ENCODE measurements at regions not wholly inside any gene's neighbourhood (a gene's known extent, or its start where the extent isn't known, plus 50 kb on each side); places are given as distances from the start of the nearest gene placed in this dataset.
"Not testable (repeated sequence)": the region's sequence is repeated elsewhere in the genome, so short reads cannot be mapped to it uniquely, and the experiment has no call there.

DNA sequence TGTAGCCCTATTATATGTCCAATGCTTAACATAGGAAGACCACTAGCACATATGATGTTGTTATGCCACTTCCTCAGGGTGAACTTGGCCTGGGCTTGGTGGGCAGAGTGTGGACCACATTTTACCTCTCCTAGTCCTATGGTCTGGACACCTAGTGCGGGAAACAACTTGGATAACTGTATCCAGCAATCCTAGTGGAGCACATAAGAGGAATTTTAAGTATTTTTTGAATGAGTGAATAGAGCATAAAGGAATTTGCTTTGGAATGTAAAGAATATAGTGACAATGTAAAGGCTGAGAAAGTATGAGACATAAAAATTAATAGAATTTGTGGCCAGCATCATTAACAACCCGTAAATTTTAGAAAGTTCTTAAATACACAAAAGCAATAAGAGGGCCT is 528.9 kb downstream of the IGSF11 start:
- DNase-seq (ENCODE audit: low spot score), result no peak
- in situ Hi-C loops (cut with HindIII; ENCODE audit: low sequenced_read_pairs), result no loop called here

DNA sequence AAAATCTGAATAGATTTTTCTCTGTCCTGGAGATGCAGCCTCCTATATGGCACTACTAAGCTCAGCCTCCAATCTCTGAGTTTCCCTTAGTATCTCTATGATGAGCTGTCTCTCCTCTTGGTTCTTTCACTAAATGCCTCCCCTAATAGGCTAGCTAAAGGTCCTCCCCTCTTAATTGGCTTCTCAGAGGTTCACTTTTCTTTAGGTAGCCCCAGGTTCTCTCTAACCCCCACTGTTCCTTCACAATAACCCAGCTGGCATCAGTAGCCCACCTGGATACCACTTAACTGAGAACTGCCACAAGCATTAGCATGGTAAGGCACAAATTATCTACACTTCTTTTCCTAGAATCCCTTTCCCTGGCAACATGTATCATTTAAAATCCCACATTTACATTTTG is 523.2 kb downstream of the IGSF11 start:
- in situ Hi-C loops (cut with HindIII; ENCODE audit: low sequenced_read_pairs), result no loop called here
- DNase-seq (ENCODE audit: low spot score), result no peak

DNA sequence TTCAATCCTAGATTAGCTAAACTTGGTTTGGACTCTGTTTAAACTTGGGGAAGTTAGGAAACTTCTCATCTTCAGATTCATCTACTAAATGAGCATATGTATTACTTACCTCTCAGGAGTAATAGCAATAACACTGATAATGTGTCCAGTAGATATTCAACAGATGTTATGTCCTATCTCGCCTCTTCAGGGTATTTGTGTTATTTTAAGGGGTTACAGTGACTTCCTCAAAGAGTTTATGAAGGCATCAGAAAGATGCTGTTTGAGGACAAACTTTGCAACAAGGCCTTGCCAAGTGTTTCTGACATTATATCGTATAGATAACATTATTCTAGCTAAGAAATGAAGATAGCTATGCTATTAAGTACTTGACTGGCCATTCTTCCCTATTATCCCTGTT is 522.3 kb downstream of the IGSF11 start:
- in situ Hi-C loops (cut with HindIII; ENCODE audit: low sequenced_read_pairs), result no loop called here
- no peak for DNase-seq (ENCODE audit: low spot score)

GRCh38 chr3:118525077-118525476 is 509.6 kb downstream of the IGSF11 start:
- DNase-seq (ENCODE audit: low spot score), result no peak
- in situ Hi-C loops (cut with HindIII; ENCODE audit: low sequenced_read_pairs), result no loop called here

DNA sequence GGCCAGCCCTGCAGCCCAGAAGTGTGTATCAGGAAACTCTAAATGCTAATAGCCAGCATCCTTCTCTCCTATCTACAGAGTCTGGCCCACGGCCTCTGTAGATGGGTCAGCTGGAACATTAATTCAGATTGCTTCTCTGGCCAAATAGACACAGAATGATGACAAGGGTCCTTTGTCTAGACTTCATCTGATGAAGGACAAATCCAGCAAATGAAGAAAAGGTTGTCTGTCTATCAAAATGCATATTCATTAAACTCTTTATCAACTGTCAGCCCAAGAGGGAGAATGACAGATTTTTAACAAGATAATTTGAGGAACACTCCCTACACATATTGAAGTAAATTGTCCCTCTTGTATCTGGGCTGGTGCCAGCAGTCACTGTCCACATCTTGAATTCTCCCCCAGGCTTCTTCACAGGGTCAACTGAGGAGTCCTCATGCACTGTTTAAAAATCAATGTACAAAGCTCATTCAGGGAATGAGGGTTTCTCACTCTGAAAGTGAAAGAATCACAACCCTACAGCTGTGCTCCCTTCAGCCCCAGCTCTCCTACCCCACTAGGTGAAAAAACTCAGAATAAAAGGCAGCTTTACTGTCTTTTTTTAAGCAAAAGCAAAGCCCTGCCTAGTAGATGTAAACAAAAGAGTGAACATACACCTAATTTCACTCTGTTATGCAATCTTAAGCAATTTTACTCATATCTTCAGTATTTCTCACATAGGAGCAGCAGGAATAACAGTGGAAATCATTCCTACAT is 507.7 kb downstream of the IGSF11 start:
- no peak for DNase-seq (ENCODE audit: low spot score)
- in situ Hi-C loops (cut with HindIII; ENCODE audit: low sequenced_read_pairs), result no loop called here

DNA sequence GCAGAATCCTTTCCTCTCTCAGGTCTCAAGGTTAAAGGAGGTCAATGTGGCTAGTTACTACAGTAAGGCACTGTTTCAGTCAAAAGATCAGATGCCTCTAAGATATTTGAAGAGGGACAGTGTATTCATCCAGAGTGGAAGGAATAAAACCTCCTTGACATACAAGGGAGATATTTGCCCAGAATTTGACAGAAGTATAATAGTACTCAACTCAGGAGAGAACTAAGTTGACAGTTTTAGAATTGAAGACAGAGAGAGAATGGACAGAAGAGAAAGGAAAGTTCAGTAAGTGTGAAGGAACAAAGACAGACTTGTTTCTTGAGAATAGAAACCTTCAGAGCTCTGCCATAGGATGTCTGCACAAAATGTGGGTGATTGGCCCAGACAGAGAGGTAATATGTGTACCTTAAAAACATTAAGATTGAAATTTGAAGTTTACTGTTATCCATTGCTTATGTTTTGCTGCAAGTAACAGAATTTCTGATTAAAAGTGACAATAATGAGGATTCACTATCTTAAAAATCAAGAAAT is 507.1 kb downstream of the IGSF11 start:
- in situ Hi-C loops (cut with HindIII; ENCODE audit: low sequenced_read_pairs), result no loop called here
- no peak for DNase-seq (ENCODE audit: low spot score)

DNA sequence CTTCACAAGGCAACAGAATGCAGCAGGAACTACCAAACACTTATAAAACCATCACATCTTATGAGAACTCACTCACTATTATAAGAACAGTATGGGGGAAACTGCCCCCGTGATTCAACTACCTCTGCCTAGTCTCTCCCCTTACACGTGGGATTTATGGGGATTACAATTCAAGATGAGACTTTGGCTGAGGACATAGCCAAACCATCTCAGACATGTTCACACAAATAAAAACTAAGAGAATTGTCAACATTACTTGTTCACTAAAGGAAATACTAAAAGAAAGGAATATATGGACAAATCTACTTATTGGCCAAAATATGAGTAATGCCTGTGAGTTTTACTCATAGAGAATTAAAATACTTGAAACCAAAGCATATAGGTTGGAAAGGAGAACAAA is 505.1 kb downstream of the IGSF11 start:
- DNase-seq (ENCODE audit: low spot score), result no peak
- in situ Hi-C loops (cut with HindIII; ENCODE audit: low sequenced_read_pairs), result no loop called here

DNA sequence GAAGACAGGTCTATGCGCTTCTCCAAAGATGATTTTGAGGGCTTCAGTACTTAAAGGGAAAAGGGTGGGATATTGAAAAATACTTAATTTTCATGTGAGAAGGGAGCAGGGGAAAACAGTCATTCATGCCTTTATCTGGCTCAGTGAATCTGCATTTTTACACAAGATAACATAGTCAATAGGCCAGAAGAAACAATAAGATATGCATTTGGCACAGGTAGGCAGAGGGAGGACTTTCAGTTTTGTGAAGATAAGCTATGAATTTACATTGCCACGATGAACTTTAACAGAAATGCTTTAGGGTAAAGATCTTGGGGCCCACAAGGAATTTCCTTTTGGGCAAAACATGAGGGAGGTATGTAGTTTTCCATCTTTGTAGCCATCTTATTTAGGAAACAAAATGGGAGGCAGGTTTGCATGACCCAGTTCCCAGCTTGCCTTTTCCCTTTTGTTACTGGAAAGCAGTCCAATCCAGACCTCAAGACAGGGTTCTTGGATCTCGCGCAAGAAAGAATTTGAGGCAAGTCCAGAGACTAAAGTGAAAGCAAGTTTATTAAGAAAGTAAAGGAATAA is 504.2 kb downstream of the IGSF11 start:
- in situ Hi-C loops (cut with HindIII; ENCODE audit: low sequenced_read_pairs), result no loop called here
- DNase-seq (ENCODE audit: low spot score), result no peak

GRCh38 chr3:118530927-118531356 is 503.7 kb downstream of the IGSF11 start:
- DNase-seq (ENCODE audit: low spot score); in situ Hi-C loops (cut with HindIII; ENCODE audit: low sequenced_read_pairs): not testable (repeated sequence)

DNA sequence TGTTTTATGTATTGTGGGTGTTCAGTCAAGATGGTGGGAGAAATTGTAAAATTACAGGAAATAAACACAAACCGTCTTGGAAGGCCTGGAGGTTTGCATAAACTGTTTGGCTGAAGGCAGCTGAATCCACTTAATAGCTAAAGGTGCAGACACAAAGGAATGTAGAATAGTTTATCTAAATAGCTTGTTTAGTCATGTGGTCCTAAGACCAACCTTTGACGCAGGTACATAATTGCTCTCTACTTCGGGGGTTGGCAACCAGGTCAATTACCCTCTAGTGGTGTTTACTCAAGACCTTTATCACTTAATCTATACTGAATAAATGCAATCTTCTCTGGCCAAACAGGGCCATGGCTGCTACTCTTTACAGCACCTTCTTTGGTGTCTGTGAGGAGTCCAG is 502.8 kb downstream of the IGSF11 start:
- no peak for DNase-seq (ENCODE audit: low spot score)
- in situ Hi-C loops (cut with HindIII; ENCODE audit: low sequenced_read_pairs), result no loop called here

- in situ Hi-C loops (cut with HindIII; ENCODE audit: low sequenced_read_pairs), result no loop called here
- no peak for DNase-seq (ENCODE audit: low spot score)
Observed at GRCh38 chr3:118533676-118534075, 501.0 kb downstream of the IGSF11 start.

DNA sequence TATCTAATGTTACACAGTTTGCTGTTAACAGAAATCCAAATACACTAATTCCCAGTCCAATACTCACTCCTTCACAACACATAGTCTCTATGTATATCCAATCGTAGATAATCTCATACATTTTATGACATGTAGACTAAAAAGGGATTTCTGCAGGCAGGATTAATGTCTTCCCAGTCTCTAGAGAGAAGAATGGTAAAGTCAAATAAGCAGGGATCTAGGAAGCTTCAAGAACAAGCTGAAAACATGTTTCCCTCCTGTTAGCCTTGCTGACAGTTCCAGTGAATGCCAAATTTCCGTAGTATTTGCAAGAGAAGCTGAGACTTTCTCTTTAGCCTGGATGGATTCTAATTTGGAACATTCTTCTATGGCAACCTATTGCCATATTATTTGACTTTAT is 500.1 kb downstream of the IGSF11 start:
- in situ Hi-C loops (cut with HindIII; ENCODE audit: low sequenced_read_pairs), result no loop called here
- no peak for DNase-seq (ENCODE audit: low spot score)

GRCh38 chr3:118536764-118537163 is 497.9 kb downstream of the IGSF11 start:
- in situ Hi-C loops (cut with HindIII; ENCODE audit: low sequenced_read_pairs), result no loop called here
- no peak for DNase-seq (ENCODE audit: low spot score)

DNA sequence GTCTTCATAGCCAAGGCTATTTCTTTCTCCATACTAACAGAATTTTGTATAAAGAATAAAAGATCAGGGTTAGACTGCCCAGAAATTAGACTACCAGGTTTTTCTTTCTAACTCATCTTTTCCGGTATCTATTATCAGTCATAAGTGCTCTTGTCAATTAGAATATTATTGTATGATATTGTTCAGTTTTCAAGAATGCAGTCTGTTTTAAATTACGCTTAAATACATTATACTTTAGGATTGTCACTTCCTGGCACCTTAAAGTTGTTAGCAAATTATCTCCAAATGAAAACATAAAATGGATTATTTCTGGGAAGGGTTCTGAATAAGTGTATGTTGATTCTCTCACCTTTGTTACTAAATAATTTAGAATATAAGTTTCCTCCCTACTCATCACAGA is 497.2 kb downstream of the IGSF11 start:
- no peak for DNase-seq (ENCODE audit: low spot score)
- in situ Hi-C loops (cut with HindIII; ENCODE audit: low sequenced_read_pairs), result no loop called here

DNA sequence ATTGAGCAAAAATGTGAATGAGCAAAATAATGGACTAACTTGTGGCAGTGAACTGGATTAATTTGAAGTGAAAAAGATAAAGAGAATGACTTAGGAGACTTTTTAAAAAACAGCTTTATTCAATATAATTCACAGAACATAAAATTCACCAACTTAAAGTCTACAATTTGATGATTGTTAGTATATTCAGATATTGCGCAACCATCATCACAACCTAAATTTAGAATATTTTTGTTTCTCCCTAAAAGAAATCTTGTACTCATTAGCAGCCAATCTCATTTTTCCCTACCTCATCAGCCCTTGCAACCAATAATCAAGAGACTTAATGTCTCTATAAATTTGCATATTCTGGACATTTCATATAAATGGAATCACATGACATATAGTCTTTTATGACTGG is 496.5 kb downstream of the IGSF11 start:
- no peak for DNase-seq (ENCODE audit: low spot score)
- in situ Hi-C loops (cut with HindIII; ENCODE audit: low sequenced_read_pairs), result no loop called here

DNA sequence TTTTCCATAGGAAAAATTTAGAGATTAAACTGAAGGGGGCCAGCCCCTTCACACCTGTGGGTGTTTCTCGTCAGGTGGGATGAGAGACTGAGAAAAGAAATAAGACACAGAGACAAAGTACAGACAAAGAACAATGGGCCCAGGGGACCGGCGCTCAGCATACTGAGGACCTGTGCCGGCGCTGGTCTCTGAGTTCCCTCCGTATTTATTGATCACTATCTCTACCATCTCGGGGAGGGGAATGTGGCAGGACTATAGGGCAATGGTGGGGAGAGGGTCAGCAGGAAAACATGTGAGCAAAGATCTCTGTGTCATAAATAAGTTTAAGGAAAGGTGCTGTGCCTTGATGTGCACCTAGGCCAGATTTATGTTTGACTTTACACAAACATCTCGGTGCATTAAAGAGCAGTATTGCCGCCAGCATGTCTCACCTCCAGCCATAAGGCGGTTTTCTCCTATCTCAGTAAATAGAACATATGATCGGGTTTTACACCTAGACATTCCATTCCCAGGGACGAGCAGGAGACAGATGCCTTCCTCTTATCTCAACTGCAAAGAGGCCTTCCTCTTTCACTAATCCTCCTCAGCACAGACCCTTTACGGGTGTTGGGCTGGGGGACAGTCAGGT is 494.7 kb downstream of the IGSF11 start:
- in situ Hi-C loops (cut with HindIII; ENCODE audit: low sequenced_read_pairs), result not testable (repeated sequence)

DNA sequence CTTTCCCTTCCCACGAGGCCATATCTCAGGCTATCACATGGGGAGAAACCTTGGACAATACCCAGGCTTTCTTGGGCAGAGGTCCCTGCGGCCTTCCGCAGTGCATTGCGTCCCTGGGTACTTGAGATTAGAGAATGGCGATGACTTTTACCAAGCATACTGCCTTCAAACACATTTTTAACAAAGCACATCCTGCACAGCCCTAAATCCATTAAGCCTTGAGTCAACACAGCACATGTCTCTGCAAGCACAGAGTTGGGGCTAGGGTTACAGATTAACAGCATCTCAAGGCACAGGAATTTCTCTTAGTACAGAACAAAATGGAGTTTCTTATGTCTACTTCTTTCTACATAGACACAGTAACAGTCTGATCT is 494.2 kb downstream of the IGSF11 start:
- DNase-seq (ENCODE audit: low spot score); in situ Hi-C loops (cut with HindIII; ENCODE audit: low sequenced_read_pairs): not testable (repeated sequence)

More for the DNA sequence above, 494.7 kb downstream of the IGSF11 start:
- not testable (repeated sequence) for DNase-seq (ENCODE audit: low spot score)

- DNase-seq (ENCODE audit: low spot score), result no peak
- in situ Hi-C loops (cut with HindIII; ENCODE audit: low sequenced_read_pairs), result no loop called here
Observed at GRCh38 chr3:118540826-118541225, 493.8 kb downstream of the IGSF11 start.

DNA sequence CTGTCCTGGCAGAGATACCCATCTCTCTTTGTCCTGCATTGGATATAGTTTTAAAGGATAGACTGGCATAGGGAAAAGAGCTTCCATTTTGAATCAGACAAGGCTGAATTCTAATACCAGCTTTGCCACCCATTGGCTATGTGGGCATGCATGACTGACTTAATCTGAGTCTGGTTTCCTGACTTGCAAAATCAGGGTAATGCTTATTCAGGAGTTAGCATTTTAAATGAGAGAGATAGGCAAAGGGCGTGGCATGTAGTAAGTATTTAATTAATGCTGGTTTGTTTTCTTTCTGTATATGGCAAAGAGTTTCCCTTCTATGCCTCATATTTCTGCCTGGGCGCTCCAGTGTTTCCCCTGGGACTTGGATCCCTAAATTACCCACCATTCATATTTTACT is 492.9 kb downstream of the IGSF11 start:
- in situ Hi-C loops (cut with HindIII; ENCODE audit: low sequenced_read_pairs), result no loop called here
- DNase-seq (ENCODE audit: low spot score), result no peak

- in situ Hi-C loops (cut with HindIII; ENCODE audit: low sequenced_read_pairs), result no loop called here
- DNase-seq (ENCODE audit: low spot score), result no peak
Observed at GRCh38 chr3:118543832-118544231, 490.8 kb downstream of the IGSF11 start.

Measured in G401 (cell line).